Peyer's patch (tissue), 4 donors: ENCODE measurements at regions not wholly inside any gene's neighbourhood (a gene's known extent, or its start where the extent isn't known, plus 50 kb on each side); places are given as distances from the start of the nearest gene placed in this dataset.

Source experiments
- DNase-seq, 3 donors: peaks; one replicate each; pipeline ENCODE4 v3.0.0-alpha.2; 2017 to 2019
- H3K27ac ChIP-seq, 4 donors: fragments of 200-600 bp; sonication (generic); one replicate each; pipeline ENCODE4 v1.5.1; 2016 to 2019
- H3K27me3 ChIP-seq, 2 donors: fragments of 200-600 bp; sonication (generic); one replicate each; pipeline ENCODE4 v1.5.1; 2019
- H3K36me3 ChIP-seq, 3 donors: fragments of 200-600 bp; sonication (generic); one replicate each; pipeline ENCODE4 v1.5.1; 2016 to 2019
- H3K4me1 ChIP-seq, 4 donors: fragments of 200-600 bp; sonication (generic); one replicate each; pipeline ENCODE4 v1.5.1; 2016 to 2019
- H3K4me3 ChIP-seq, 4 donors: fragments of 200-600 bp; sonication (generic); 1 replicate in 3 of 4; 2 replicates in 1 of 4; pipeline ENCODE4 v1.5.1; 2016 to 2019; ENCODE audit warnings: mild to moderate bottlenecking in 1 of 4
- H3K9me3 ChIP-seq, 4 donors: fragments of 200-600 bp; sonication (generic); one replicate each; pipeline ENCODE4 v1.5.1; 2016 to 2019; ENCODE audit warnings: mild to moderate bottlenecking in 1 of 4
- POLR2A ChIP-seq, 2 donors: fragments of 450-650 bp; IDR thresholded peaks; one replicate each; pipeline ENCODE4 v1.5.1; 2017; ENCODE audit warnings: antibody characterized with exemption in 2 of 2, mild to moderate bottlenecking in 2 of 2, moderate library complexity in 2 of 2
- TF ChIP-seq, protein P1 (sequence below), 6 experiments: fragments of 450-650 bp in 4 of 6; fragments of 200-600 bp in 2 of 6; sonication (generic) in 1 of 6; IDR thresholded peaks; one replicate each; pipeline ENCODE4 v1.5.1; 2017 to 2019; ENCODE audit warnings: antibody characterized with exemption in 6 of 6, mild to moderate bottlenecking in 3 of 6, moderate library complexity in 1 of 6

DNA sequence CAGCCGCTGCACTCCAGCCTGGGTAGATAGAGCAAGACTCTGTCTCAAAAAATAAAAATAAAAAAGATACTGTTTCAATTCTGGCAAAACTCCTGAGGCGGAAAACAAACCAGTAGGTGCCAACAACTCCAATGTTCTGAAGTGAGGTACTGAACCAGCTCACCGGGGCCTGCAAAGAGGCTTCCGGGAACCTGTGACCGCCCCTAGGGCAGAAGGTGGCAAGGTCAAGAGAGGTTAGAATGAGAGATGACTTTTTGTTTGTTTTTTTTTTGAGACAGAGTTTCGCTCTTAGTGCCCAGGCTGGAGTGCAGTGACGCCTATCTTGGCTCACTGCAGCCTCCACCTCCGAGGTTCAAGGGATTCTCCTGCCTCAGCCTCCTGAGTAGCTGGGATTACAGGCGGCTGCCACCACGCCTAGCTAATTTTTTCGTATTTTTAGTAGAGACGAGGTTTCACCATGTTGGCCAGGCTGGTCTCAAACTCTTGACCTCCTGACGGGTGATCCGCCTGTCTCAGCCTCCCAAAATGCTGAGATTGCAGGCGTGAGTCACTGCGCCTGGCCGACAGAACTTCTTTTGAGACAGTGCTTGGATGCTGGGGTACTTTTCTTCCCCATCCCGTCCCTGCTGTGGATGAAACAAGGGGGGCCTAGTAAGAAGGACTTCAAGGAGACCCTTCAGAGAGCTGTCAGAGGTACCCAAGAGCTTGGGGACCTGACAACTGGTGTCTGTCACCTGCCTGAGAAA, 91.9 kb upstream of the SLC25A33 start:
- DNase-seq: no peak
- Histone ChIP-seq H3K9me3 (no peaks in the 10 kb centered on the region), H3K27ac (no peak overlapping the region), H3K4me1 (peaks cover 0 to 22% (median 2%) of the 10 kb centered on the region in 4 donors), H3K36me3 (no peaks in the 10 kb centered on the region), H3K4me3 (no peak overlapping the region), H3K27me3 (no peaks in the 10 kb centered on the region)
- TF ChIP-seq, protein P1, sequence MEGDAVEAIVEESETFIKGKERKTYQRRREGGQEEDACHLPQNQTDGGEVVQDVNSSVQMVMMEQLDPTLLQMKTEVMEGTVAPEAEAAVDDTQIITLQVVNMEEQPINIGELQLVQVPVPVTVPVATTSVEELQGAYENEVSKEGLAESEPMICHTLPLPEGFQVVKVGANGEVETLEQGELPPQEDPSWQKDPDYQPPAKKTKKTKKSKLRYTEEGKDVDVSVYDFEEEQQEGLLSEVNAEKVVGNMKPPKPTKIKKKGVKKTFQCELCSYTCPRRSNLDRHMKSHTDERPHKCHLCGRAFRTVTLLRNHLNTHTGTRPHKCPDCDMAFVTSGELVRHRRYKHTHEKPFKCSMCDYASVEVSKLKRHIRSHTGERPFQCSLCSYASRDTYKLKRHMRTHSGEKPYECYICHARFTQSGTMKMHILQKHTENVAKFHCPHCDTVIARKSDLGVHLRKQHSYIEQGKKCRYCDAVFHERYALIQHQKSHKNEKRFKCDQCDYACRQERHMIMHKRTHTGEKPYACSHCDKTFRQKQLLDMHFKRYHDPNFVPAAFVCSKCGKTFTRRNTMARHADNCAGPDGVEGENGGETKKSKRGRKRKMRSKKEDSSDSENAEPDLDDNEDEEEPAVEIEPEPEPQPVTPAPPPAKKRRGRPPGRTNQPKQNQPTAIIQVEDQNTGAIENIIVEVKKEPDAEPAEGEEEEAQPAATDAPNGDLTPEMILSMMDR (IDR thresholded peaks at IDR 0.05): no peak
- TF ChIP-seq POLR2A (IDR thresholded peaks at IDR 0.05): no peak

DNA sequence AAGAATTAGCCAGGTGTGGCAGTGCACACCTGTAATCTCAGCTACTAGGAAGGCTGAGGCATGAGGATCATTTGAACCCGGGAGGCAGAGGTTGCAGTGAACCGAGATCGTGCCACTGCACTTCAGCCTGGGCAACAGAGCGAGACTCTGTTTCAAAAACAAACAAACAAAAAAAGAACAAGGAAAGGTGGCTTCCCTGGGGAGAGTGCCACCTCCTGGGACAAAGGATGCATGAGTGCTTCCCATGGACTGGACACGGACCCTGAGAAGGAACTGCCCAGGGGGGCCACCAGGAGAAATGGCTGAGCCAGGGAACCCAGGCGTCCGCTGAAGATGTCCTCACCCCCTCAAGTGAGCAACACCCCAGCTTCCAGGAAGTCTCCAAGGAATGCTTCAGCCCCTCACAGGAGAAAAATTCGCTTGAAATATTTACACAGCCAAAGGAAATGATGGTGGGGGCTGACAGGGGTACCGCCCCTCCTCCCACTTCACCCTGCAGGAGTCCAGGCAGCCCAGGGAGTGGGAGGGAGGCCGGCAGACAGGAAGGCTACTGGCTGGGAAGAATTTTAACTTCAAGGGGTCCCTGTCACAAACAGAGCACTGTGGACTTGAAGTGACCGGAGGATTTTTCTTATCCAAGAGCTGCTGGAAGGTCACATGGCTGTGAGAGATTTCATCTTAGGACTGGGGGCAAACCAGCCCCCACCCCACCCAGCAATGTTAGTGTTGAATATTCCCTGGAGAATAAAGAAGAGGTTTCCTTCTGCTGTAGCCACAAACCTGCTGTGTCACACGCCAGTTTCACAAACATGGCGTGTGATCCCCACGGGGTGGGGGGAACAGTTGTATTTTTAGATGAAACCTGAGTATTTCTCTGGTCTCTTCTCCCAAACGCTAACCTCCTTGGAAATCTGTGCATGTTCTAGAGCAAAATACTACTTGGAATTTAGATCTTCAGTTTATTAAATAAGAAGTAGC, 90.8 kb upstream of the SLC25A33 start:
- no peaks in the 10 kb centered on the region for H3K27me3 ChIP-seq

DNA sequence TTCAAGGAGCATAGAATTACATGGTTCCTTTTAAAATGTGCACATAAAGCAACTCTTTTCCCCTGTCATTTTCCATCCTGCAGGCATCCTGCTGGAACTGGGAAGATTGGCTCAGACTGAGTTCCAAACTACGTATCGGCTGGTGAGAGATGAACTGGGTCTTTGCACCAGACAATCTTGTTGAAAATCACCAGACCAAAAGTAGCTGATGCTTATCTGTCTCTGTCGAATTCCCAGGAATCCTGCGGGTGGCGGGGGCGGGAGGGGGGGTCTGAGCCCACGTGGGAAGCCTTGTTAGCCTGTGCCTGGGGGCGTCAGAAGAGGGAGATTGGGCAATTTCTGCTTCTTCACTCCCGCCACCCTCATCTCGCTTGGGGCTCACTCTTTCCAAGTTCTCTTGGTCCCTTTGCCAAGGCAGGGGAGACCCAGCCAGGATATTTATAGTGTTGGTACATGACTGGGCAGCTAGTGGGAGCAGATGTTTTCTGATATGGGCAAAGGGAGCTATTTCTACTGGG, 90.1 kb upstream of the SLC25A33 start:
- DNase-seq: no peak
- H3K9me3 ChIP-seq: no peaks in the 10 kb centered on the region
- TF ChIP-seq, protein P1 (IDR thresholded peaks at IDR 0.05): no peak
- TF ChIP-seq POLR2A (IDR thresholded peaks at IDR 0.05): no peak
- peak overlapping the region in 2 of 4 donors; percentile 28 to 38 for H3K27ac ChIP-seq
- H3K36me3 ChIP-seq: no peaks in the 10 kb centered on the region
- H3K4me3 ChIP-seq: no peak overlapping the region
- H3K27me3 ChIP-seq: no peaks in the 10 kb centered on the region
- H3K4me1 ChIP-seq: peaks cover 0 to 27% (median 0%) of the 10 kb centered on the region in 4 donors

More for the DNA sequence above, 90.8 kb upstream of the SLC25A33 start:
- DNase-seq: no peak
- H3K9me3 ChIP-seq: no peaks in the 10 kb centered on the region
- peaks cover 0 to 22% (median 0%) of the 10 kb centered on the region in 4 donors for H3K4me1 ChIP-seq
- TF ChIP-seq POLR2A (IDR thresholded peaks at IDR 0.05): no peak
- TF ChIP-seq, protein P1 (IDR thresholded peaks at IDR 0.05): peak in 2 of 6 experiments; percentile 24 to 31
- H3K36me3 ChIP-seq: no peaks in the 10 kb centered on the region
- H3K4me3 ChIP-seq: no peak overlapping the region
- H3K27ac ChIP-seq: peak overlapping the region in 2 of 4 donors; percentile 28 to 38

DNA sequence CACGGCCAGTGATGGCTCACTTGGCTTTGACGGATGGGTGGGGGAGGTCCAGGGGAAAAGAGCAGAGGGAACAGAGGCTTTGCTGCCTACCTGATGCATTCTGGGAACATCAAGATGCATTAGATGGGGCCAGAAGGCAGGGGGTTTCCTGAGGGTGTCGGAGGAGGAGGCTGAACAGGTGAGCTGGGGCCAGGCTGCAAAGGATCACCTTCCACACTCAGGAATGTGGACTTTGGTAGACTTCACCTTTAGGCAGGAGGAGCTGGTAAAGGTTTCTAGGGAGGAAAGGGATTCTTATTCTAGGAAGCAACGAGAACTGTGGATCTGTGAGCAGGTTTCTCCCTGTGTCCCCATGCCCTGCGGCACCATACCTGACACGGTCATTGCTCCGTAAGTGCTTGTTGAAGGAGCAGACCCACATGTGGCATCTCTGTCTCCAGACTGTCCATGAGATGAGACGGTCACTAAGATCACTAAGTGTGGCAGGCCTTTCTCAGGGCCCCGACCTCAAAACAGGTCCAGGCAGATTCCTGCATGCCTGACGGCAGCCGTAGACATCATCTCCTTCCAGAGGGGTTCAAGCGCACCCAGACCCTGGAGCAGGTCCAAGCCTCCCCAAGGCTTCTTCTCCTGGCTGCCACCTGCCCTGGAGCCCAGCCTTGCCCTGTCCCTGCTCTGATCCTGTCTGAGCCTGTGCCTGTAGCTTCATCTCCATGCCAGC, 89.1 kb upstream of the SLC25A33 start:
- Histone ChIP-seq H3K27ac (peak overlapping the region in 2 of 4 donors; percentile 22 to 38), H3K27me3 (no peaks in the 10 kb centered on the region), H3K36me3 (no peaks in the 10 kb centered on the region), H3K4me3 (no peak overlapping the region), H3K4me1 (peaks cover 0 to 28% (median 0%) of the 10 kb centered on the region in 4 donors), H3K9me3 (no peaks in the 10 kb centered on the region)
- TF ChIP-seq POLR2A (IDR thresholded peaks at IDR 0.05): no peak
- TF ChIP-seq, protein P1 (IDR thresholded peaks at IDR 0.05): no peak
- no peak for DNase-seq

DNA sequence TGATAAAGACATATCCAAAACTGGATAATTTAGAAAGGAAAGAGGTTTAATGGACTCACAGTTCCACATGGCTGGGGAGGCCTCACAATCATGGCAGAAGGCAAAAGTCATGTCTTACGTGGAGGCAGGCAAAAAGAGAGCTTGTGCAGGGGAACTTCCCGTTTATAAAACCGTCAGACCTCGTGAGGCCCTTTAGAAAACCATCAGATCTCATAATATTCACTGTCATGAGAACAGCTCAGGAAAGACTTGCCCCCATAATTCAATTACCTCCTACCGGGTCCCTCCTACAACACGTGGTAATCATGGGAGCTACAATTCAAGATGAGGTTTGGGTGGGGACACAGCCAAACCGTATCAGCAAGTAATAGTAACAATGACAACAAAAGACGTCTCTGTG, 88.2 kb upstream of the SLC25A33 start:
- H3K27ac ChIP-seq: no peak overlapping the region
- no peak overlapping the region for H3K4me3 ChIP-seq
- peaks cover 0 to 35% (median 0%) of the 10 kb centered on the region in 4 donors for H3K4me1 ChIP-seq
- H3K27me3 ChIP-seq: no peaks in the 10 kb centered on the region
- H3K9me3 ChIP-seq: no peaks in the 10 kb centered on the region
- no peak for TF ChIP-seq POLR2A (IDR thresholded peaks at IDR 0.05)
- TF ChIP-seq, protein P1 (IDR thresholded peaks at IDR 0.05): no peak
- H3K36me3 ChIP-seq: no peaks in the 10 kb centered on the region
- no peak for DNase-seq
